Fibroblast of upper back skin (primary cell): ENCODE measurements at regions not wholly inside any gene's neighbourhood (a gene's known extent, or its start where the extent isn't known, plus 50 kb on each side); places are given as distances from the start of the nearest gene placed in this dataset.
"Not testable (repeated sequence)": the region's sequence is repeated elsewhere in the genome, so short reads cannot be mapped to it uniquely, and the experiment has no call there.

Source experiments
- DNase-seq: peaks from one replicate; pipeline ENCODE4 v3.0.0-alpha.2; 2013

DNA sequence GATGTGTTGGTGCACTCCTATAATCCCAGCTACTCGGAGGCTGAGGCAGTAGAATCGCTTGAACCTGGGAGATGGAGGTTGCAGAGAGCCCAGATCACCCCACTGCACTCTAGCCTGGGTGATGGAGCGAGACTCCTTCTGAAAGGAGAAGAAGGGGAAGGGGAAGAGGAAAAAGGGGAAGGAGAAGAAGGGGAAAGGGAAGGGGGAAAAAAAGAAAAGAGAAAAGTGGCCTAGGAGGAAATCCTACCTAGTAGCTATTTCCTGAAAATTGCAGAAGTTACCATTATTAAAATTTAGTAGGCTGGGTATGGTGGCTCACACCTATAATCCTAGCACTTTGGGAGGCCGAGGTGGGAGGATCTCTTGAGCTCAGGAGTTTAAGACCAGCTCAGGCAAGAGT lies 67.4 kb downstream of the ARRDC3 start:
- DNase-seq, result no peak

DNA sequence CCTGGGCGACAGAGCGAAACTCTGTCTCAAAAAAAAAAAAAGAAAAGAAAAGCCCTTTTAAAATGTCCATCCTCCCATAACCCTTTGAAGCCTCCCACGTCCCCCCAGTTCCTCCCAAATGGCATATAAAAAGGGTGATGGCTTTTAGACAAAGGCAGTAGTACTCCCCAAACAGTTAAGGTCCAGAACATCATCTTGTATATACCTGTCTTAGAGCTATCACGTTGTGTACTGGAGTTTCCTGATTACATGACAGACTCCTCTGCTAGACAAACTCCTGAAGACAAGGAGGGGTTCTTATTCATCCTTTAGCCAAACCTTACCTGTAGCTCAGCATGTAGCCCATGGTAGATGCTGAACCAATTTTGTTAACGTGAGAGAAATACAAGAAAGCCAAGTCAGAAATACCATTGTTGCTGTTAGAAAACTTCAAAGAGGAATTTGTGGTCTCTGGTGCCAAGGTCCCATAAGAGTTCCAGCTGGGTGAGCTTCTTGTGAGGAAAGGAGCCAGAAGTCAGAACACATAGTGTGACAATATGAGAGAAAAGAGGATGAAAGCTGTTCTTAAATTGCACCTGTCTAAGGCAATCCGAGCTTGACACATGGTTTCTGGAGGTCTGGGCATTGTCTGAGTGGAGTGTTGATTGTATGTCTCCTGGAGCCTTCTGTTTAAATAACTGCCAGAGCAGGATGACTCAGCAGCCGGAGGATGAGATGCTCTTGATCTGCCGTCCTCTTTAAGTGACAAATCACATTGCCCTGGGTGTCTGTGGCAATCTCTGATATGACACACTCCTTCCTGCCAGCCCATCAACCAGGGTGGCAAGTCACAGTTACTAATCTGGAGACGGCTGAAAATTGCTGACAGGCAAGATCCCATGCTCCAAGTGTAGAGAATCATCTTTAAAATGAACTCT lies 69.1 kb downstream of the ARRDC3 start:
- DNase-seq, result peak; percentile 84

DNA sequence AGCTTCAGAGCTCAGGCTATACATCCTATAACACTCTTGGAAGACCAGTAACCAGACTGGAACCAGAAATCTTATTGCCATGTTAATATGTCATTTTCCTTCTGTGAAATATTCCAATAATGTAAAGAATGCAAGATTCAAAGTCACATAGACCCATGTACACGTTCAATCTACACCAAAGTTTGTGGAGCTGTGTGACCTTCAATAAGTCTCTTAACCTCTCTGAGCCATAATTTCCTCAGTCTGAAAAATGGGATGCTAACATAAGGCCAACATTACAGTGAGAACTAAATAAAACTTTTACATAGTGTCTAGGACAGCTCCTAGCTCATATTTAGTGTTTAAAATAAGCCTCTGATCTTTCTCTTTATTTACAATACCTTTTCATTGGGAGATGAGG lies 70.4 kb downstream of the ARRDC3 start:
- DNase-seq, result peak; percentile 29

DNA sequence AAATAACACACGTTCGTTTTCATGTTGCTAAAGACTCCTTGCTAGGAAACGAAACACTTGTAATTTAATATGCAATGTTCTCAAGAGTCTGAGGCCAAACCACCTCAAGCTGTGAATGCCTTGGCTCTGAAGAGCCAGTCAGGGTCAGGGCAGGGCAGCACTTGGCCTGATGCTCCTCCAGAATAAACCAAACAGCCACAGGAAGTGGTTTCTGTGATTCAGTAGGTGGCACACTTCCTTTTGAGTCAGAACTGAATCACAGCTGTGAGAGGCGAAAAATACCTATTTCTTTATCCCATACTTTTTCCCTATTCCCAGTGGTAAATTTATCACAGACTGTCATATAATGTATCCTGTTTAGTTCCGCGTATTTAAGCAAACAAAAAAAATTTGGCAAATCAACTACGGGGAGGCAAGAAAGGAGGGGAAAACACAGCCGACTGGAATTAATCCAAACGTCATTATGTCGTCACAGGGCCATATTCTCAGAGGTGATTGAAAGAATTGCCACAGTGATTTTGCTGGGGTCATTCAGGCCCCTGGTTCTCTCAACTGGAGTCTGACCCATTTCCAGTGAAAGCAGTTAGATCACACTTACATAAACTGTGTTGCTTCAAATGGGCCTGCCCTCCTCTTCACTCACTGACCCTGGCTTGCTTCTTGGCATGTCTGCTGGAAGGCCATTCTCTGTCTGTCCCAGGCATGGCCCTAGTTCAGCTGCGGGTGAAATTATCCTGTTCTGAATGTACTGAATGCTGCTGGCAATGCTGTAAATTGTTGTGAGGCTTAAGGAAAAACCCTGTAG lies 71.2 kb downstream of the ARRDC3 start:
- peak; percentile 98 for DNase-seq

DNA sequence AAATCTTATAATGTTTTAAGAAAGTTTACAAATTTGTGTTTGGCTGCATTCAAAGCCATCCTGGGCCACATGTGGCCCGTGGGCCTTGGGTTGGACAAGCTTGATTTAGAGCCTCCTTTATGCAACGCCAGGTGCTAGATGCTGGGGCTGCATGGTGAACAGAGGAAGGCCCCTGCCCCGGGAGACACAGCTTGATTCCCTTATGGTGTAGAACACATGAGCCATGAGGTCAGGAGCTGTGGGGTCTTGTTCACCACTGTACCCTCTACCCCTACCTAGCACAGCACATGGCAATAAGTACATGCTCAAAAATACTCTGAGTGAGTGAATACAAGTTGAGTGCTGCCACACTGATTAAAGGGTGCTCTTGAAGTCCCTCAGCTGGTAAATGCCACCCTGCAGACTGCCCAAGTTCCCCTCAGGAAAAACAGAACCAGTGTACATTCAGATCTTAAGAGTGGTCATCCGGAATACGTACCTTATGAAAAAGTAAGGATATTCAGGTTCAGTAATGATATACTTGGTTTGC lies 71.9 kb downstream of the ARRDC3 start:
- DNase-seq, result no peak

DNA sequence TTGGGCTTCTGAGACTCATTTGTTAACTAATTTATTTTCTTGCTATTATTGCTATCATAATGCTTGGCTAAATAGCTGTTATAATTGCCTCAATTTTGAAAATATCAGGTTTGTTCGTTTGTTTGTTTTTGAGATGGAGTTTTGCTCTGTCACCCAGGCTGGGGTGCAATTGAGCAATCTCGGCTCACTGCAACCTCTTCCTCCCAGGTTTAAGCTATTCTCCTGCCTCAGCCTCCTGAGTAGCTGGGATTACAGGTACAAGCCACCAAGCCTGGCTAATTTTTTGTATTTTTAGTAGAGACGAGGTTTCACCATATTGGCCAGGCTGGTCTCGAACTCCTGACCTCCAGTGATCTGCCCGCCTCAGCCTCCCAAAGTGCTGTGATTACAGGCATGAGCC lies 75.0 kb downstream of the ARRDC3 start:
- not testable (repeated sequence) for DNase-seq

- peak; percentile 63 for DNase-seq
These were observed 76.1 kb downstream of the ARRDC3 start for GRCh38 chr5:91307048-91307447.

DNA sequence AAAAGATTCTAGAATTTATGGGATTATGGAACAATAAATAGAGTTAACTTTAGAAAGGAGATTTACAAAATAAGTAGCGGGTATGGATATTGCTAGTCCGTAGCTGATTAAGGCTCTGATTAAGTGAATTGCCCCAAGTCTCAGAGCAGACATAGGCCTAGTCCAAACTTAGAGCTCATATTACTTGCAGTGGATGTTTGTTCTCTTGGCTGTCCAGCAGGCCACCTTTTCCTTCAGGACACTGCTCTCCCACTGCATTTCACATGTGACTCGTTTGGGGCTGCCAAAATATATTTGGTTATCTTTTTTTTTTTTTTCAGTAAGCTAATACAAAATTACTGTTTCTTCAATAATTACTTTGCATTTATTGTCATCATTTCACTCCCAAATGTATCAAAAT lies 76.6 kb downstream of the ARRDC3 start:
- no peak for DNase-seq

DNA sequence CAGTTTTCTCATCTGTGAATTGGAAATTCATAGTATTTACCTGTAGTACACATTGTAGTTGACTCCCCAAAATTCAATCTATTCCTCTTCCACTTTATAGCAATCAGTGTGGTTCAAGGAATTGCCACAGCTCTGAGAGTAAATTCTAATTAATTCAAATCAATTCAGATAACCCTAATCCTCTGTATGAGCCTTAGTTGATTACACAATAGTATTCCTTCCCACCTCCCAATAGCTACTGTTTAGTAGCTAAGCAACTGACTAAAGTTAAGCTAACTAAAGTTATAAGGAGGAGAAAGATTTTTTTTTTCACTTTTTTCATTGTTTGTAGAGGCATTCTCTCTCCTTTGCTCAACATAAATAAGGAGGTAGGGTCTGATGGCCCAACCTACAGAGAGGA lies 77.5 kb downstream of the ARRDC3 start:
- no peak for DNase-seq

DNA sequence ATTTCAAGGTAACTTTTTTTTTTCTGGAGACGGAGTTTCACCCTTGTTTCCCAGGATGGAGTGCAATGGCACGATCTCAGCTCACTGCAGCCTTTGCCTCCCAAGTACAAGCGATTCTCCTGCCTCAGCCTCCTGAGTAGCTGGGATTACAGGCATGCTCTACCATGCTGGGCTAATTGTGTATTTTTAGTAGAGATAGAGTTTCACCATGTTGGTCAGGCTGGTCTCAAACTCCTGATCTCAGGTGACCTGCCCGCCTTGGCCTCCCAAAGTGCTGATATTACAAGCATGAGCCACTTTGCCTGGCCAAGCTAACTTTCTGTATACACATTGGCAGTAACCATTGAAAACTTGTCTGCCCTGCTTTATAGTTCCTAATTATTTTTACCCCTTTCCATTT lies 79.1 kb downstream of the ARRDC3 start:
- DNase-seq, result not testable (repeated sequence)

- DNase-seq, result no peak
These were observed 80.2 kb downstream of the ARRDC3 start for GRCh38 chr5:91302958-91303357.

DNA sequence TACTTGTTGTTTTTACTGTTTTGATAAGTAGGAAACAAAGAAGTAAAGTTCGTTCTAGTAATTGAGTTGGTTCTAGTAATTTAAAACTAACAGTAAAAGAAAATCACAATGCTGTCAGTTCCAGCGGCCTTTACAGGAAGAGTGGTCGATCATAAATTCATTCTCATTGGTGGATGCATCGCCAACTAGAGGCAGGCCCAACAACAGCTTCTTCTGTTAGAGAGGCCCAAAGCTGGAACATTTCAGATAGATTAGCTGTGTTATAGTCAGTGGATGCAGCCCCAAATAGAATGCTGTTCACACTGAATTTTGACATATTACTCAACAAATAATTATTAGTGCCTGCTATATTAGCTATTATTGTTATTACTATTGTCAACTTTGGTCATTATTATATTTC lies 80.8 kb downstream of the ARRDC3 start:
- no peak for DNase-seq

DNA sequence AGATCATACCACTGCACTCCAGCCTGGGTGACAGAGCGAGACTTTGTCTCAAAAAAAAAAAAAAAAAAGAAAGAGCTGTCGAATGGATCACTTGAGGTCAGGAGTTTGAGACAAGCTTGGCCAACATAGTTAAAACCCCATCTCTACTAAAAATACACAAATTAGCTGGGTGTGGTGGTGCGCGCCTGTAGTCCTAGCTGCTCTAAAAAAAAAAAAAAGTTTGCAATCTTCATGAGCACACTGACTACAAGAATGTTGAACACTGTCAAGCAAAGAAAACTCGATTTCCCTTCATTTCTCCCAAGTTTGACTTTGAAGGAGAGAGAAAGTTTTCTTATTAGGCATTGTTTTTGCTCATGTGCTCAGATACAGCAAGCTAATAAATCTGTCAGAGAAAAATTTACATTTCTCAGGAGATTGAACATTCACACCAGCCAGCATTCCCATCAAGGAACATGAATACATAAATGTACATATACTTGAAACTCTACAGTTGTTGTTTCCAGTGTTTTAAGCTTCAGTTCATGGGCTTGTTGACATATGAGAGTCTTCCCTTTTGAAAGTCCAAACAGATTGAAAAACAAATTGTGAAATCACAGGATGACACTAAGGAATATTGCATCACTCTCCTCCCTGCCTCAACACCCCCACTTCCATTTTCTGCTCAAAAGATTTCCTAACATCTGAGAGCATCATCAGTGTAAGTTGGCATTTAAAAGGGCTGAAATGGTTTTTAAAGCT lies 81.8 kb downstream of the ARRDC3 start:
- DNase-seq, result no peak

DNA sequence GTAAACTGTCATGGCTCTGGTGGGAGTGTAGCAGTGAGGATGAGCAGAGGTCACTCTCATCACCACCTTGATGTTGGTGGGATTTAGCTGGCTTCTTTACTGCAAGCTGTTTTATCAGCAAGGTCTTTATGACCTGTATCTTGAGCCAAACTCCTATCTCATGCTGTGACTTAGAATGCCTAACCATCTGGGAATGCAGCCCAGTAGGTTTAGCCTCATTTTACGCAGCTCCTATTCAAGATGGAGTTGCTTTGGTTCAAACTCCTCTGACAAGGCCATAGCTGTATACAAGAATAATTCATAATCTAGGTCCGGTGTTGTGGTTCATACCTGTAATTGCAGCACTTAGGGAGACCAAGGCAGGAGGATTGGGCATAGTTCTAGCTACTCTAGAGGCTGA lies 85.1 kb downstream of the ARRDC3 start:
- DNase-seq, result no peak

DNA sequence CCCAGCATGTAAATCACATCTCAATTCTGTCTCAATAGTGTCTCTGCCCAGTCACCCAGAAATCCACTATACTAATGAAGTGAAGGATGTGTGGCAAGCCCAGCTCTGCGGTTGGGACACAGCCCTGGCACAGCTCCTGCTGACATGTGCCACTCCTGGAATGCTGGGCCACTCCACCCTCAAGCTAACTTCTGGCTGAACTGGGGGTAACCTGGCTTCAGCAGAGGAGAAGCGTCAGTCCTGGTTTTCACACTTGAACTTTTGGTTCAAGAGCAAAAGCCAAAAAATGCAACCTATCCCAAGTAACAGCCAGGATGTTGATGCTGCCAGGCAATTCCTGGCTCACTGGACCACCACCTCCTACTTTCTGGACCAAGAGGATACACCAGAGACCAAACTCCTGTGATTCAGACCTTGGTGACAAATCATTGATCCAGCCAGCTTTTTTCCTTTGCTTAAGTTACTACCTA lies 86.4 kb downstream of the ARRDC3 start:
- peak; percentile 25 for DNase-seq

DNA sequence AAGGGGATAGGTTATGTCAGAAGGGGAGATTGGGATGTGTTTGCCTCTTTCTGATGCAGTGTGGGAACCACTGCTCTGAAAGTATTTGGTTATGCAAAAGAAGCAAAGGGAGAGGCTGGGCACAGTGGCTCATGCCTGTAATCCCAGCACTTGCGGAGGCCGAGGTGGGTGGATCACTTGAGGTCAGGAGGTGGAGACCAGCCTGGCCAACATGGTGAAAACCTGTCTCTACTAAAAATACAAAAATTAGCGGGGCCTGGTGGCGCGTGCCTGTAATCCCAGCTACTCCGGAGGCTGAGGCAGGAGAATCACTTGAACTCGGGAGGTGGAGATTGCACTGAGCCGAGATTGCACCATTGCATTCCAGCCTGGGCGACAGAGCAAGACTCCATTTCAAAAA lies 87.0 kb downstream of the ARRDC3 start:
- not testable (repeated sequence) for DNase-seq

DNA sequence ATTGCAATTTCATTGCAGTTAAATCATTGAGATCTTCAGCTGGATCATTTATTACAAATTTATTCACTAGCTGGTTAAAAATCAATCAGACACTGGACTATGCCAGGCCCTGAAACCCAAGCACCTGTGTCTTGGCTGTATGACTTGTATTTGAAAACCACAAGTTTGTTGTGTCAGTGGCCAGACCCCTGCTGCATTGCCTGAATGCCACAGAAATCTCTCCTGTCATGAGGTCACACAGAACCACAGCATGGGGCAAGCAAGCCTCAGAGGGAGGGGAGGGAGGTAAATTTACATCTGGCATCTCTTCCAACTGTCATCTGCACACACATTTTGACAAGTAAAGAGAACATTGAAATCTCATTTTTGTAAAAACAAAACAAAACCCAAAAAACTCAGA lies 90.0 kb downstream of the ARRDC3 start:
- peak; percentile 59 for DNase-seq

DNA sequence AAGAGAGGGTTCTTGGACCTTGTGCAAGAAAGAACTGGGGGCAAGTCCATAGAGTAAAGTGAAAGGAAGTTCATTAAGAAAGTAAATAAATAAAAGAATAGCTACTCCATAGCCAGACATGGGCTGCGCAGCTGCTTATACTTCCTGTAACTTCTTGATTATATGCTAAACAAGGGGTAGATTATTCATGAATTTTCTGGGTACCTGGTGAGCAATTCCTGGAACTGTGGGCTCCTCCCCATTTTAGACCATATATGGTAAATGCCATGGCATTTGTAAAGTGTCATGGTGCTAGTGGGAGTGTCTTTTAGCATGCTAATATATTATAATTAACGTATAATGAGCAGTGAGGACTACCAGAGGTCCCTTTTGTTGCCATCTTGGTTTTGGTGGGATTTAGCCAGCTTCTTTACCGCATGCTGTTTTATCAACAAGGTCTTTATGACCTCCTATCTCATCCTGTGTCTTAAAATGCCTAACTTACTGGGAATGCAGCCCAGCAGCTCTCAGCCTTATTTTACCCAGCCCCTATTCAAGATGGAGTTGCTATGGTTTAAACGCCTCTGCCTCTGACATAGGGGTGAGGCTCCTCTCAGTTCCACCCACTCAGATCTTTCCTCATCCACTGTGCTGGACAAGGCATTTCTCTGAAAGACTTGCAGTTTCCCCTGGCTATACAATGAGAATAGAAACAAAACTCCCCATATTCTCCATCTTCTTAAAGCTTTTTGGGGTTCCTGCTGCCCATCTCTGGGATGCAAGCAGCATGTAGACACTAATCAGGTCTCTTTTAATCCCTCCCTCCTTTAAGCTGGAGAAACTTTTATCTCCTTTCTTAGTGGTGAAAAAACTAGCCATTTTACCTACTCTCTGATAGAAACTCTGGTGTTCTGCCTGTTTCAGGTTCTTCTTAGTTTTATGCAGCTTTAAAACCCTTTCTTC lies 91.2 kb downstream of the ARRDC3 start:
- no peak for DNase-seq

GRCh38 chr5:91288118-91288916 lies 94.8 kb downstream of the ARRDC3 start:
- peak; percentile 82 for DNase-seq

- DNase-seq, result not testable (repeated sequence)
These were observed 98.1 kb downstream of the ARRDC3 start for GRCh38 chr5:91285062-91285461.

DNA sequence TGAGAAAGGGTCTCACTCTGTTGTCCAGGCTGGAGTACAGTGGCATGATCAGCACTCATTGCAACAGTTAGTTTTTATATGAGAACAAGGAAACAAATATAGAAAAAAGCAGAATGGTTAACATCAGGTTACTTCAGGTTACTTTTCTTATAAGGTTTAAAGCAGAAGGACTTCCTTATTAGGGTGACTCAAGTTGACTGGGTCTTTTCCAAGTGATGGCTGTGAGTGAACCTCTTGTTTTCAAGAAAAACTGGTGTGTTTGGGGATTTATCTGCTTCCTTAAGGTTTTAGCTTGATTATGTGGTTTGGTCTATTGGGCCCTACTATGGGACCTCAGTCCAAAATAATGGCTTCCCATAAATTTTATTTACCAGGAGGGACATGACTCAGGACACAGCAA lies 99.2 kb downstream of the ARRDC3 start:
- DNase-seq, result peak; percentile 84
